MM.1S (cell line): ENCODE measurements at regions not wholly inside any gene's neighbourhood (a gene's known extent, or its start where the extent isn't known, plus 50 kb on each side); places are given as distances from the start of the nearest gene placed in this dataset.

ENCODE experiments used
- DNase-seq: peaks from one replicate; pipeline ENCODE4 v3.0.0-alpha.2; 2015
- H2AFZ ChIP-seq: fragments of 300-600 bp; sonication (generic); 2 replicates; pipeline ENCODE4 v1.6.0; 2016; ENCODE audit warnings: antibody characterized with exemption, low read length
- H3F3A ChIP-seq: fragments of 300-600 bp; sonication (generic); 2 replicates; pipeline ENCODE4 v1.6.1; 2016; ENCODE audit warnings: mild to moderate bottlenecking, antibody characterized with exemption, low read length, moderate library complexity, mixed read lengths; ENCODE audit not compliant: insufficient read depth
- H3K27ac ChIP-seq: fragments of 300-600 bp; sonication (generic); 2 replicates; pipeline ENCODE4 v1.5.1; 2016; ENCODE audit warnings: mild to moderate bottlenecking, low read length
- H3K27me3 ChIP-seq: fragments of 300-600 bp; sonication (generic); replicated peaks from 2 replicates; pipeline ENCODE4 v1.6.0; 2016; ENCODE audit warnings: low read length; ENCODE audit not compliant: insufficient read depth
- H3K36me3 ChIP-seq: fragments of 300-600 bp; sonication (generic); replicated peaks from 2 replicates; pipeline ENCODE4 v1.6.1; 2016; ENCODE audit warnings: mild to moderate bottlenecking, low read length, mixed read lengths; ENCODE audit not compliant: insufficient read depth
- H3K4me1 ChIP-seq: fragments of 300-600 bp; sonication (generic); 2 replicates; pipeline ENCODE4 v1.6.1; 2016; ENCODE audit warnings: low read length, mixed read lengths
- H3K4me2 ChIP-seq: fragments of 300-600 bp; sonication (generic); 2 replicates; pipeline ENCODE4 v1.6.0; 2016; ENCODE audit warnings: low read depth, low read length
- H3K4me3 ChIP-seq: fragments of 300-600 bp; sonication (generic); 2 replicates; pipeline ENCODE4 v1.5.1; 2016; ENCODE audit warnings: low read length, mixed read lengths
- H3K79me2 ChIP-seq: fragments of 300-600 bp; sonication (generic); 2 replicates; pipeline ENCODE4 v1.6.1; 2016; ENCODE audit warnings: mixed run types, low read length, mixed read lengths
- H3K9ac ChIP-seq: fragments of 300-600 bp; sonication (generic); 2 replicates; pipeline ENCODE4 v1.6.1; 2016; ENCODE audit warnings: low read length, mixed read lengths
- H3K9me2 ChIP-seq: fragments of 300-600 bp; sonication (generic); replicated peaks from 2 replicates; pipeline ENCODE4 v1.6.1; 2016; ENCODE audit warnings: mild to moderate bottlenecking, low read length, mixed read lengths; ENCODE audit not compliant: insufficient read depth
- H3K9me3 ChIP-seq: fragments of 300-600 bp; sonication (generic); replicated peaks from 2 replicates; pipeline ENCODE4 v1.6.1; 2016; ENCODE audit warnings: mild to moderate bottlenecking, low read length, mixed read lengths; ENCODE audit not compliant: insufficient read depth
- H4K20me1 ChIP-seq: fragments of 300-600 bp; sonication (generic); 2 replicates; pipeline ENCODE4 v1.6.1; 2016; ENCODE audit warnings: mild to moderate bottlenecking, low read length, moderate library complexity, mixed read lengths; ENCODE audit not compliant: insufficient read depth
- CTCF ChIP-seq: fragments of 300-600 bp; sonication (generic); IDR thresholded peaks from 2 replicates; pipeline ENCODE4 v1.5.1; 2016; ENCODE audit warnings: antibody characterized with exemption, low read length, mixed read lengths
- EZH2 ChIP-seq: fragments of 300-600 bp; sonication (generic); optimal IDR thresholded peaks from 2 replicates; pipeline ENCODE3; 2017; ENCODE audit warnings: low read depth, mild to moderate bottlenecking, antibody characterized with exemption, low read length, mixed read lengths
- EZH2phosphoT487 ChIP-seq: fragments of 300-600 bp; sonication (generic); IDR thresholded peaks from 2 replicates; pipeline ENCODE4 v1.6.1; 2018; ENCODE audit warnings: antibody characterized with exemption, low read length

GRCh38 chr18:78601923-78602322, 377.7 kb upstream of the SALL3 start:
- no peak for DNase-seq
- TF ChIP-seq EZH2 (no peak), CTCF (no peak), EZH2phosphoT487 (no peak)
- no peak overlapping the region for H3K27ac ChIP-seq
- no peak overlapping the region for H2AFZ ChIP-seq
- no peak overlapping the region for H3K4me3 ChIP-seq
- no peaks in the 10 kb centered on the region for H3K36me3 ChIP-seq
- H3K9ac ChIP-seq = no peak overlapping the region
- H3K27me3 ChIP-seq = no peaks in the 10 kb centered on the region
- H3K9me3 ChIP-seq = no peaks in the 10 kb centered on the region
- no peaks in the 10 kb centered on the region for H3F3A ChIP-seq
- H3K79me2 ChIP-seq = no peaks in the 10 kb centered on the region
- H3K4me2 ChIP-seq = no peak overlapping the region
- no peaks in the 10 kb centered on the region for H3K9me2 ChIP-seq
- no peaks in the 10 kb centered on the region for H3K4me1 ChIP-seq
- no peaks in the 10 kb centered on the region for H4K20me1 ChIP-seq

- no peaks in the 10 kb centered on the region for H4K20me1 ChIP-seq
- TF ChIP-seq CTCF = no peak
- TF ChIP-seq EZH2phosphoT487 = no peak
Observed at GRCh38 chr18:78602430-78602829, 377.2 kb upstream of the SALL3 start.

DNA sequence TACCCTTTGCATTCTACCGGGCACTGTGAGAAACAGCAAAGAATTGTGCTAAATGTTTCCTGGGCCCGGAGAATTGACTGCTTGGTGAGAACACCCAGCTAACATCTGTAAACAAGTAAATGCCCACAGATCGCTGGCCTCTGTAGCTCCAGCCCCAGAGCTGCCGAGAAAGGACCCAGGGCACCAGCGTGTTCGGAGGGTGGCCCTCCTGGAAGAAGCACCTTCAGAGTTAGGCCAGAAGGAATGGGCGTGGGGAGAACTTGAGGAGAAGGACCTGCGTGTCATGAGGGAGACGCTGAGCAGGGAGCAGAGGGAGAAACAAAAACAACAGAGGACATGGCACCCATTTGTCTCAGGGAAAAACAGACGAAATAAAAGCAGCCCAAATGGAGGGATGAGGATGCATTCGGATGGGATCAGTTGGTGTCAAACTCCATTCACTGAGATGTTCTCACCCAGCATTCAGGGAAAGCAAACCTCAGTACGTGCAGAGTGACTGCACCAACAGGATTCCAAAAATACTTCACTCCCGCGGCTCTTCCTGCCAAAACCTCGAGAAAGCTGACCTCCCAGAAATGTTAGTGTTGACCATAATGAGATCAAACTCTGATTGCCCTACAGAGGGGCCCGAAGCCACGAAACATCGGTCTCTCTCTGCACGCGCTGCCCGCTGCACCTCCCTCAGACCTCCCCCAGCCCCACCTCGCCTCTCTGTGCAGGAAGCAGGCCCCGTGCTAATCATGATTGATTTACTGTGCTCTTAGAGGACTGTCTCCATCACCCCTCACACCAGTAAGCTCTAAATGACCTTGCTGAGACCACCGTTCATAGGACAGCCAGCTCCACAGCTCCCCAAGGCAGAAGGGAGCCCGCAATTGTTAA, 376.3 kb upstream of the SALL3 start:
- no peak overlapping the region for H3K4me2 ChIP-seq
- no peak overlapping the region for H3K27ac ChIP-seq
- H3K9me3 ChIP-seq = no peaks in the 10 kb centered on the region
- H3K79me2 ChIP-seq = no peaks in the 10 kb centered on the region
- no peaks in the 10 kb centered on the region for H3K4me1 ChIP-seq
- no peak overlapping the region for H3K4me3 ChIP-seq
- H3K9me2 ChIP-seq = no peaks in the 10 kb centered on the region
- TF ChIP-seq EZH2phosphoT487 (no peak), EZH2 (no peak), CTCF (no peak)
- H2AFZ ChIP-seq = no peak overlapping the region
- no peaks in the 10 kb centered on the region for H4K20me1 ChIP-seq
- H3K36me3 ChIP-seq = no peaks in the 10 kb centered on the region
- H3K9ac ChIP-seq = no peak overlapping the region
- H3K27me3 ChIP-seq = no peaks in the 10 kb centered on the region
- H3F3A ChIP-seq = no peaks in the 10 kb centered on the region
- no peak for DNase-seq

More at GRCh38 chr18:78602430-78602829, 377.2 kb upstream of the SALL3 start:
- H3K79me2 ChIP-seq = no peaks in the 10 kb centered on the region
- no peak for DNase-seq
- H3K4me2 ChIP-seq = no peak overlapping the region
- no peak overlapping the region for H3K27ac ChIP-seq
- H3K9ac ChIP-seq = no peak overlapping the region
- no peak overlapping the region for H3K4me3 ChIP-seq
- H3K36me3 ChIP-seq = no peaks in the 10 kb centered on the region
- no peaks in the 10 kb centered on the region for H3K9me2 ChIP-seq
- no peaks in the 10 kb centered on the region for H3K9me3 ChIP-seq
- H3K27me3 ChIP-seq = no peaks in the 10 kb centered on the region
- H3K4me1 ChIP-seq = no peaks in the 10 kb centered on the region
- H2AFZ ChIP-seq = no peak overlapping the region
- H3F3A ChIP-seq = no peaks in the 10 kb centered on the region
